ENCODE measurements at regions not wholly inside any gene's neighbourhood (a gene's known extent, or its start where the extent isn't known, plus 50 kb on each side); places are given as distances from the start of the nearest gene placed in this dataset.

GRCh38 chr18:57202881-57203280 lies 56.0 kb downstream of the BOD1L2 start:
- Histone ChIP-seq H3K27me3 (no peaks in the 10 kb centered on the region), H3K4me1 (no peaks in the 10 kb centered on the region), H3K4me3 (no peak overlapping the region), H3K36me3 (no peaks in the 10 kb centered on the region), H3K9me3 (no peaks in the 10 kb centered on the region), H3K27ac (no peak overlapping the region)
- no peak for TF ChIP-seq CTCF (IDR thresholded peaks at IDR 0.05)
- DNase-seq, result no peak
- intact Hi-C loops (cut with DNase I; ENCODE audit: low total_unique reads), result no loop called here

GRCh38 chr18:57205641-57206040 lies 58.8 kb downstream of the BOD1L2 start:
- no peak for DNase-seq
- Histone ChIP-seq H3K4me1 (peaks cover 0 to 10% (median 5%) of the 10 kb centered on the region in 4 donors), H3K4me3 (no peak overlapping the region), H3K36me3 (no peaks in the 10 kb centered on the region), H3K27ac (no peak overlapping the region), H3K9me3 (no peaks in the 10 kb centered on the region), H3K27me3 (peaks cover 0 to 14% of the 10 kb centered on the region in 2 donors)
- intact Hi-C loops (cut with DNase I; ENCODE audit: low total_unique reads), result no loop called here
- TF ChIP-seq CTCF (IDR thresholded peaks at IDR 0.05), result no peak

- no peak for DNase-seq
- H3K27ac ChIP-seq, result no peak overlapping the region
- no peak for TF ChIP-seq CTCF (IDR thresholded peaks at IDR 0.05)
- intact Hi-C loops (cut with DNase I; ENCODE audit: low total_unique reads), result no loop called here
- H3K9me3 ChIP-seq, result no peaks in the 10 kb centered on the region
- no peak overlapping the region for H3K4me3 ChIP-seq
- H3K36me3 ChIP-seq, result no peaks in the 10 kb centered on the region
- peaks cover 0 to 11% (median 5%) of the 10 kb centered on the region in 4 donors for H3K4me1 ChIP-seq
- peaks cover 0 to 14% of the 10 kb centered on the region in 2 donors for H3K27me3 ChIP-seq
These were observed 60.4 kb downstream of the BOD1L2 start for GRCh38 chr18:57207124-57207916.

DNA sequence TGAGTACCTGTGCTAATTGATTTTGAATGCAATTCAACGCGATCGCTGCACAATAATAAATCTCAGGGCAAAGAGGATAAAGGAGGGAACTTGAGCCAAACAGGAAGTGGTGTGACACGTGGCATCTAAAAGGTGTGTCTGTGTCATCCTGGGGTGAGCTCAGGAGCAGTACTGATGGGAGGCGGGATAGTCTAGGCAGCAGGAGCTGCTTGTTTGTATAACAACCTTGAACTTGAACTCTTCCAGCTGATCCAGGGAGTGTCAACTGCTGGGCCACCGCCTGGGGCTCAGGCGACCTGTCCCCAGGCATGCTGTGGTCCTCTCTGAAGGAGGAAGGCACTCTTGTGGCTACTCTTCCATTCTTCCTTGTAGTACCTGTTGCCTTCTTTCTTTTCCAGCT lies 61.2 kb downstream of the BOD1L2 start:
- no peak overlapping the region for H3K4me3 ChIP-seq
- no peak for TF ChIP-seq CTCF (IDR thresholded peaks at IDR 0.05)
- no peak overlapping the region for H3K27ac ChIP-seq
- peaks cover 0 to 14% of the 10 kb centered on the region in 2 donors for H3K27me3 ChIP-seq
- H3K4me1 ChIP-seq, result peaks cover 0 to 11% (median 5%) of the 10 kb centered on the region in 4 donors
- intact Hi-C loops (cut with DNase I; ENCODE audit: low total_unique reads), result no loop called here
- H3K9me3 ChIP-seq, result no peaks in the 10 kb centered on the region
- DNase-seq, result no peak
- no peaks in the 10 kb centered on the region for H3K36me3 ChIP-seq

GRCh38 chr18:57209713-57210106 lies 62.8 kb downstream of the BOD1L2 start:
- Histone ChIP-seq H3K27ac (no peak overlapping the region), H3K9me3 (no peaks in the 10 kb centered on the region), H3K4me3 (peak overlapping the region in 1 of 2 donors; percentile 6), H3K27me3 (peaks cover 0 to 14% of the 10 kb centered on the region in 2 donors), H3K36me3 (no peaks in the 10 kb centered on the region), H3K4me1 (peaks cover 0 to 11% (median 5%) of the 10 kb centered on the region in 4 donors)
- DNase-seq, result no peak
- intact Hi-C loops (cut with DNase I; ENCODE audit: low total_unique reads), result no loop called here
- TF ChIP-seq CTCF (IDR thresholded peaks at IDR 0.05), result no peak
